ENCODE measurements at regions not wholly inside any gene's neighbourhood (a gene's known extent, or its start where the extent isn't known, plus 50 kb on each side); places are given as distances from the start of the nearest gene placed in this dataset.

DNA sequence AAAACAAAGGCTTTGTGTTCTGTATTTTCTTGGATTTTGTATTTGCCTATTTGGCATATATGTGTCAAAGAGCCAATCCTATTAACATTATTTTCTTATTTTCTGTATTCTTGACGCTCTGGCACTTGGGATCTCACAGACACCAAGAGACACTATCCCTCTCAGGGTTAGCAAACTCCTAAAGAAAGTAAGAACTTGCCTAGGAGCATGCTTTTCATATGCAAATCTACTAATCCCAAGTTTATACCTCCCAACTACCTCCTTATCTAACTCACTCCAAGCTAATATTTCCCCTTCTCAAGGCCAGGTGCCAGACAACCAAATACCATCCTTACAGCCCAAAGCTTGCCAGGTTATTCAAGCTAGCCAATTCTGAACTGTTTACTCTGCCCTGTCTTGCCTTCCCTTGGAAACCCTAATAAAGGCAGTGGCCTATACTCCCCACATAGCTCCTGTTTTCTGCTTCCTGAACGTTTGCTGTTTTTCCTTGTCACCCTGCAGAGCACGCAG, 455.4 kb upstream of the ANO3 start:
- no peak for DNase-seq (ENCODE audit: low read depth)

DNA sequence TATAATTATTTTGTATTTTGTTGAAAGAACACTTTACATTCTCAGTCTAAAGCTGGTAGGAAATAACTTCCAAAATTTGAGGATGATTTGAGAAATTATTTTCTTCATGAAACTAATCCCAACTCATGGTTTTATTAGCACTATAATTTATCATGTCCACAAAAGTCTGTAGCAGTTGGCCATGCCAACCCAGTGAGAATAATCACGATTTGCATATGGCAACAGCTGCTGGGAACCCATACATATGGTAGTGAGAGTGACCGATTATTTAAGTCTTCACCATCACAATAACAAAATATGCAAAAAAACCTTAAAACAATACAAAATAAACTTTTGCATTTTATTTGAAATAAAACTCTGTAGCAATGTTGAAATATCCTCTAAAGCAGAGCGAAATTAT, 445.9 kb upstream of the ANO3 start:
- DNase-seq (ENCODE audit: low read depth), result no peak

DNA sequence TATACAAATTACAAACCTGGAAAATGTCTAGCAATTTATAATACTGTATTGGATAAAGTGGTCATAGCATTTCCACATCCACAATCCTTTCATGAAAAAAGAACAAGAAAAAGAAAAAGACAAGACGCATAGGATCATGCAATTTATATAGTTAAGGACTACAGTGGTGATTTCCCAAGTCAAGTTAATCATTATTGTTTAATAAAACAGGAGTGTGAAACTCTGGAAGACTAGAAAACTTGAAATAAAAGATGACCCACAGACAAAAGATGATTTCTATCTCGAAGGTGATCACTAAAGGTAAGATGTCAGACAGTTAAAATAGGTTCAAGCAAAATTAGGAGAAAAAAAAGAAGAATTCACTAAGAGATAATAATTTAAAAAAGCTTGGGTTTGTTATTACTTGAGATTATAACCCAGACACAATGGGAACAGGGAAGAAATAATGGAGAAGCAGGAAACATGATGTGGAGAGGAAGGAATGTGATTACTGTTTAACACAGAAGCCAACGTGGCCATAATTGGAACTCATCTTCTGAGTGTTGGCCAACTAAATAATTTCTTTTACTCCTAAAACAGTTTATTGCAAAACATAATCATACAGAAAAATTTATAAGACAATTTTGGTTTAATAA, 441.2 kb upstream of the ANO3 start:
- DNase-seq (ENCODE audit: low read depth), result no peak

DNA sequence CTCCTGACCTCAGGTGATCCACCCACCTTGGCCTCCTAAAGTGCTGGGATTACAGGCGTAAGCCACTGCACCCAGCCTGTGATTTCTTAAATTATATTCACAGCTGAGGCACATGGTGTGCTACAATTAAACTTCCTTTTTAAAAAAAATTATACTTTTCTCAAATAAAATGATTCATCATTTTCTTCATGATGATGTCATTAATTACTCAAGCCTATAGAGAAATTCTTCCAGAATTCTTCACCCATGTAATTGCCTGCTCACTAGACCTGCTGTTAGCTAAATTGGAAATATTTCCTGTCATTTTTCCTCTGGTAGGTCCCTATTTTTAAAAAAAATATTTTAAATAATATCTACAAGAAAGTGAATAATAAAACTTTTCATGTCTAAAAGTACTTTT, 440.0 kb upstream of the ANO3 start:
- no peak for DNase-seq (ENCODE audit: low read depth)

DNA sequence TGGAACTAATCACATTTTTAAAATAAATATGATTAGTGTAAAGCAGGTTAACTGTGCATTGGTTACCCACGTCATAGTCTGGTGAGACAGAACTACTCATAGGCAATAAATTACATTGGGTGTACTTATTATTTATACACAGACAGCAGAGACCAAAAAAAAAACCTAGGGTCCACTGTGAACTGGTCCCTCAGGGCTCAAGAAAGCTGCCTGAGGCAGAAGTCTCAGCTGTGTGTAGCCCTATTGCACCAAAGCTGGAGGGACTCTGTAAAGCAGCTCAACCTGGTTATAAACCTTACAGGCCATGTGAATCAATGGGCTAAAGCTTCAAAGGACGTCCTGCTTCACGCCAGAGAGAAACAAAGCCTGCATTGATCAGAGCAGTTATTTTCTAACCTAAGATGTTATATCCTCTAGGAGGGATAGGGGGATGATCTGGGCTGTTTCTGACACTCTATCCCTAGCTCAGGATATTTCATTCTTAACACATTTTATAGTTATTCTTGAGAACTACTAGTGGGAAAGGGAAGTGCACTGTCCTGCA, 432.2 kb upstream of the ANO3 start:
- no peak for DNase-seq (ENCODE audit: low read depth)

DNA sequence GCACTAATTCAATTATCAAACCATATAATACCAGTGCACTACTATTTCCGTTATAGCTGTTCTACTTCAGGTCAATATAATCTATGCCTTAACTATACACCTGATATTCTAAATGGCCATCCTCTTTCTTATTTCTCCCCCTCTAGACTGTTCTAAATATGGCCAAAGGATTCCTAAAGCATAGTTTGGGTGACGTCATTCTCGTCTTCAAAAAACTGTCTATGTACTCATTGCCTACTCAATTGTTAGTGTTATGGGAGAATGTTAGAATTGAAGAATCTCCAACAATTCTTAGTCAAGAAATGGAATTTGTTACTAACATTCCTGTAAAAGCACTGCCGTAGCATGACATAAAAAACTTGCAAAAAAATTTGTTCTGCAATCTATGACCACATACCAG, 431.1 kb upstream of the ANO3 start:
- DNase-seq (ENCODE audit: low read depth), result no peak

DNA sequence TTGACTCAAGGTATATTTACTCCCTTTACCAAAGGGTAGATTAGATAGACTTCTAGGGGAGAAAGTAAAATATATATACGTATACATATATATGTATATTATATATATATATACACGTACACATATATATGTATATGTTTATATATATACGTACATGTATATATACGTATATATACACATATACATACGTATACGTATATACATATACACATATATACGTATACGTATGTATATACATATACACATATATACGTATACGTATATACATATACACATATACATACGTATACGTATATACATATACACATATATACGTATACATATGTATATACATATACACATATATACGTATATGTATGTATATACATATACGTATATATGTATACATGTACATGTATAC, 430.5 kb upstream of the ANO3 start:
- no peak for DNase-seq (ENCODE audit: low read depth)

DNA sequence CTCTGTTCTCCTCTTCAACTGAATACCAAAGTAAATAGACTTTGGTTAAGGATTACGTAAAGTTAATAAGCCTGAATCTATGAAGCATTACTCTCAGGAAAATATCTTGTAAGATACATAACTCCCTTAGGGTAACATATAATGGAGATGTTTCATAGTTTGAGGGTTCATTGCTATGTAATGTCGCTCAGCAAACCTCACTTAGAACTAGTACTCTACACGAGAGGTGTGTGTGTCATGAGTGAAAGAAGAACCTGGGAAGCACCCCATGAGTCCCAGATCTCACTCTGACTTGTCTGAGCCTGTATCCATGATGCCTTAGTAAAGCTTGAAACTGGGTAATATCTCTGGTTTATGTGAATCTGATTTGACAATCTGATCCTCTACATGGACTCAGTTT, 429.5 kb upstream of the ANO3 start:
- no peak for DNase-seq (ENCODE audit: low read depth)

DNA sequence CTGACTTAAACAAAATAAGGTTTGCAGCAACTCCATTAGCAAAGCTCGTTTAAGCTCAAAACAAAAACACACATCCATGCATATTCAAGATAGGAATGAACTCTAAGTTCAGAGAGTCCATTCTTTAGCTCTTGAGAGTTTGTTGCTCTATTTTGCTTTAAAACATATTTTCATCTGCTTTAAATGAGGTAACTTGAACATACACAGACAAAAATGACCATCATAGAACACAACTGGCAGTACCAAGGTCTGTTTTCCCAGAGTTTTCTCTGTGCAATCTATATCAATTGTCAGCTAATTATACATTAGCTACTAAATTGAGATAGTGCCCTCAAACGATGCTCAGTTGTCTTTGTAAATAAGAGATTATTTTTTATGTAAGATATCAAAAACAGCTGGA, 423.2 kb upstream of the ANO3 start:
- no peak for DNase-seq (ENCODE audit: low read depth)

DNA sequence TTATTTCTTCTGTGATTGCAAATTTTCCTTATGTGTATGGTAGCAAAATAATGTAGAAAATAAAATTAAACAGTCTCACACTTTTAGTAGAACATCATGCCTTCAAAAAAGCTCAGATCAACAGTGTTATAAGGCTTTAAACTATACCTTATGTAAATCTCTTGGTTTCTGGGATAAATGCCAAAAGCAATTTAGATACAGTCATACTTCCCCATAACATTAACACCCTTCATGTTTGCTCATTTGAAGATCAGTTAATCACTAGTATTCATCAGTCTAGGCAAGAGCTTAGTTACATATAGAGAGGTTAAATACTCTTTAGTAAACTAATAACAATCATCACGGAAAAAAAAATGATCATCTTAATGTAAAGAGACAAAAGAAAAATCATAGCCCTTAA, 421.8 kb upstream of the ANO3 start:
- DNase-seq (ENCODE audit: low read depth), result no peak

DNA sequence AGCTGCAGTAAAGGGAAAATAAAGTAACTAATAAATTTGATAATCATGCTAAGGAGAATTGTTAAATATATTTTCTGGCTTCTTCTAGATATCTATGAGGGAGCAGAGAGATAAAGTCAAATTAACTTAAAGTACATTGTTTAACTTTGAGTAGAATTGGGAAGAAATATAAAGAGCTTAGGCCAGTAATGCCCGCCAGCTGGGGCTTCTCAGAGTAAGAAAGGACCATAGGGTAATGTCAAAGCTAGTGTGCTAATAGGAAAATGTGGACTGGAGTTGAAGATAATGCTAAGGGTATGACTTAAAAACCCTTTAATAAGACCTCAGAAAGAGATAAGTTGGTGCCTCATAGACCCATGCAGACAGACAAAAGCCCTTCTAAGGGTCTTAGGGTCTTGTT, 411.6 kb upstream of the ANO3 start:
- no peak for DNase-seq (ENCODE audit: low read depth)

DNA sequence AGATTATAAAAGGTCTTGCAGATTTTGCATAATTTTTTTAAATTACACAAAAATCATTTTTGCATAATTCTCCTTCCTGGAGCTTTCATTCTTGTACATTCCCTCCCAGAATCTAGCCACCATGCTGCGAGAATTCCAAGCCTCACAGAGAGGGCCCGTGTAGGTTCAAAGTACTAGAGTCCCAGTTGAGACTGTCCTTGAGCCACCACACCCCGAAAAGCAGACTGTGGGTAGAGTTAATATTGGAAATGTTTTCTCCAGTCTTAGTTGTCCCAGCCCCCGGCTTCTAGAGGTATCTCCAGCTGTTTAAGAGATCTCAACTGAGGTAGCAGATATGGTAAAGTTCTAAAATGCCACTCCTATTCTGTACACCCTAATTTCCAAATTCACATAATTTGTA, 407.3 kb upstream of the ANO3 start:
- DNase-seq (ENCODE audit: low read depth), result no peak

DNA sequence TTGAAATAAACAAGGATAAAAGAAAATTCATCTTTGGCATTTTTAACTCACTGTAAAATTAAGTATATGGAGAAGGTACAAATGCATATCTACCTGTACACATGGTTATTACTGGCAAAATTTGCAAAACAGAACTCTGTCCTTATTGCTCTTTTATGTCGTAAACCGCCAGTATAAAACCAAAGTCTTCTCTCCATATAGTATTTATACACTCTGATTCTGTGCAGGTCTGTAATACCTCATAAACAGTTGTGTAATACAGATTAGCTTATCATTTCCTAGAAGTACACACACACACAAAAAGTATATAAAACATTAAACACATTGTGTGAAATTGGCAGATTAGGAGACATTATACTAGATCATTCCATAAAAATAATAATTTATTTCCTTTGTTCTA, 406.6 kb upstream of the ANO3 start:
- no peak for DNase-seq (ENCODE audit: low read depth)

DNA sequence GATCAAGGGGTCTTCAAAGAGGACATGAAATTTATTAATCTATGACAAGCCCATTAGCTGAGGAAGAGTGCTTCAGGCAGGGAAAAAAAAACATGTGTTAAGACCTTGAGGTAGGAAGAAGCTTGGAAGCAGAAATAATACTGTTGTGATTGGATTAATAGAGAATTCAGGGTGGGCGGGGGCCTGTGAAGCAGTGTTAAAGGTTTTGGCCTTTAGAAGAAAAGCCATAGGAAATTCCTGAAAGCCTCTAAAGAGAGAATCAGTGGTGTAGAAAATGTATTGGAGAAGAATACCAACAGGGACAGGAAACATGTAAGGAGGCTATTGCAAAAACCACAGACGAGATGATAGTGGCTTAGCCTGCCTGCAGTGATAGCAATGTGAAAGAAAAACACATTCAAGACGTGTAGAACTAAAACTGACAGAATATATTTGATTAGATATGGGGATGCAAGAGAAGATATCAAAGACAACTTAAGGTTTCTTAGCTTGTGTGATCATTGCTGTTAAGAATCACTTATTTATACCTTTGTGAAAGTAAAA, 404.4 kb upstream of the ANO3 start:
- DNase-seq (ENCODE audit: low read depth), result no peak

DNA sequence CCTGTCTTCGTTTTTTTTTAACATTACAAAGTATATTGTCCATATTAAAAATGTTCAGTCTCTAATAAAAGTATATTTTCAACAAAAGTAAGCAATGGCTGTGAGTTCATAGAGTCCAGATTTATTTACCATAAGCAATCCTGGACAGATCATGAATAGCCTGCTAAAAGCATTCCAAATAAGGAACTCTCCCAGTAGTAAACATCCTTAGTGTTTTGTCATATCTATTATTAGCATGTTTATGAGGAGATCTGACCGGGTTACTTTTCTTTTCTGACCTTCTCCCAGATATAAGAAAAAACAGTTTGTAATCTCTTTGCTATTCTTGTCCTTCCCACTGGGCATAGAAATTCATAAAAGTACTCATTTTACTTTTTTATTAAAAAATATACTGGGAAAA, 403.9 kb upstream of the ANO3 start:
- no peak for DNase-seq (ENCODE audit: low read depth)

DNA sequence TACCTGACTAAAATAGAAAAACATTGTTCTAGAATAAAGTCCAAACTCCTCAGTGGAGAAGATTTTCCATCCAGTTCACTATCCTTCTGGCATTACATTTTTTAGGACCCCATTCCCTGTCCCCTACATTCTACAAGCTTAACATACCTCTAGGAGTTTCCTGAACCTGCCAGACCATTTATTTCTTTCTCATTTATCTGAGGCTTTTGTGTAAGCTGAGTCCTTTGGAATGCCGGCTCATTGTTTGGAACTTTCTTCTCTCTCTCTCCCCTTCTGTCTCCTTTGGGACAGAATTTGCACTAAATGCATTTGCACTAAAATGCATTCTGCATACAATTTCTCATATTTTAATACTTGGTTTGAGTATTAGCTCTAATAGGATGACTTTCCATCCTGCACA, 393.0 kb upstream of the ANO3 start:
- no peak for DNase-seq (ENCODE audit: low read depth)

DNA sequence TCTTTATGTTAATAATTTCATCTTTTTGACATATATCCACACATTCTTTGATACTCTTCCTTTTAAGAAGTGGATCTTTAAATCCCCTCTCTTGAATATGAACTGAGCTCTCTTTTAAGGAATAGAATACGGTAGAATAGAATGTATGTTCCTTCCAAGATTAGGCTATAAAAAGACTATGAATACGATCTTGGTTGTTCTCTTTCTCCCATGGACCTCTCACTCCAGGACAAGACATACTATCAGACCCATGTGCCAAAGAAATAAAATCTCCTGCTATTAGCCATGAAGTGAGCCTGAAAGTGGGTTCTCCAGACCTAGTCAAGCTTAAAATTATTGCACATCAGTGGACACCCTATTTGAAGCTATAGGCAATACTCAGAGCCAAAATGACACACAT, 392.2 kb upstream of the ANO3 start:
- no peak for DNase-seq (ENCODE audit: low read depth)

DNA sequence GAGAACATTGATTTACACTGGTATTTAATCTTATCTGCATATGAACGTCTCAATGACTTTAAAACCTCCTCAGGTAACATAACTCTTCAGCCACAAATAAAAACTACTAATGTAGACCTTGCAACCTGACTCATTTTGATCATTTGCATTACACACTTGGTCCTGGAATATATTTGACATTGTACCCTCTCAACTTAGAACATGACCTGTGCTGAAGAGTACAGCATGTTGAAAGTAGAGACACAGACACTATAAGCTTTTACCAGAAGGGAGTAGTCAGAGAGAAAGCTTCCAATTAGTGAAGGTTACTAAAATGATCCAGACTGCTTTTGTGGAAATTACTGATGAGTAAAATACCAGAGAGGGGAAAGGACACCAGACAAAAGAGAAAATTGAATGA, 390.6 kb upstream of the ANO3 start:
- DNase-seq (ENCODE audit: low read depth), result no peak

DNA sequence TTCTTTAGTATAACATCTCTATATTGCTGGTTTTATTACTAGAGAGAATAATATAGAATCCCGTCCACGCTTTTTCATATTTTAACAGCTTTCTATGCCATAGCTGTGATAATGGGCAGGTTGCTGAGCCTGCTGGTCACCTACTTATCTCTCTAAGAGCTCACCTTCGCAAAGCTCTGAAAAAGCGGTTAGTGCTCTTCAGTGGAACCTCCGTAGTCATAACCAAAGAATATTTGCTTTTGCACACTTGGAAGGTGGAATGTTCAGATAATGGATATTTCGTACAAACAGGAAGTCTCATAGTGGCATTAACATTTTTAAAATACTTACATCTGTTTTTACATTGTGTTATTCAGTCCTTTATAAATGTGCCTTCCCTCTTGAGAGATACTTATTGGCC, 388.9 kb upstream of the ANO3 start:
- no peak for DNase-seq (ENCODE audit: low read depth)

DNA sequence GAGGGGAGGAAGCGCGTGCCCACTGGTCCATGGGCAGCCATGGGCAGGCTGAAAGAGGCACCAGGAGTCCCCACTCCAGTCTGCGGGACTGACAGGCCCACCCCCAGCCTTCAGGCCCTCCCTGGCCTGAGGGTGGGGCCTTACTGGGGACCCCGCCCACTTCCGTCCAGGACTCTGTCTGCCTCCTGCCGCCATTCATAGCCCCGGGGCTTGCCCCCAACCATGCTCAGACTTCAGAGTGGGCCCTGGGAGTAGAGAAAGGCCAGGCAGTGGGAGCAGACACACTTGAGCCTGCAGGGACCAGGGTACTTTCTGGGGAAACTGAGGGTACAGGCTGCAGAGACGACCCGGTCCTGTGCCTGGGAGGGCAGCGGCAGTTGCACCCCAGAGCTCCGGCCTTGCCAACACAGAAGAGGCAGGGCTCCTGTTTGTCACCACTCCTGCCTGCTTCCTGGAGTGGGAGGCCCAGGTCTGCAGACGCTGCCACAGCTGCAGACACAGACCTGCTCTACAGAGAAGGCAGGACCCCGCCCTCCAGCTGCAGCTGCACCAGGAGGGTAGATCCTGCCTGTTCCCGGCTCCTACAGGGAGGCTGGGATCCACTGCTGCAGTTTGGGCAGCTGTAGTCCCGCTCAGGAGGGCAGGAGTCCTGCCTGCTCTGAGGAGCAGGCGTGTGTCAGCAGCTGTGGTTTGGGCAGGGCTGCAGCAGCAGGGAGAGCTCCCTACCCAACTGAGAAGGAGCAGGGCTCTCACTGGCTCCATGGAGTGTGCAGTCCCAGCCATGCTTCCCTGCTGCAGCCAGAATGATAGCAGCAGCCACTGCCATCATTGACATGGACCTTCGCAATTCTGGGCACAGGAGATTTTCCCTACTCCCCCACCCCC, 387.9 kb upstream of the ANO3 start:
- no peak for DNase-seq (ENCODE audit: low read depth)

DNA sequence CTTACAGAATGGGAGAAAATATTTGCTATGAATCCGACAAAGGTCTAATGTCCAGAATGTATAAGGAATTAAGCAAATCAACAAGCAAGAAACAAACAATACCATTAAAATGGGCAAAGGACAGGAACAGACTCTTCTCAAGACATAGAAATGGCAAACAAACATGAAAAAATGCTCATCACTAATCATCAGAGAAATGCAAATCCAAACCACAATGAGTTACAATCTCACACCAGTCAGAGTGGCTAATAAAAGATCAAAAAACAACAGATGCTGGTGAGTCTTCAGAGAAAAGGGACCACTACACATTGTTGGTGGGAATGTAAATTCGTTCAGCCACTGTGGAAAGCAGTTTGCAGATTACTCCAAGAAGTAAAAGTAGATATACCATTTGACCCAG, 382.0 kb upstream of the ANO3 start:
- DNase-seq (ENCODE audit: low read depth), result no peak

DNA sequence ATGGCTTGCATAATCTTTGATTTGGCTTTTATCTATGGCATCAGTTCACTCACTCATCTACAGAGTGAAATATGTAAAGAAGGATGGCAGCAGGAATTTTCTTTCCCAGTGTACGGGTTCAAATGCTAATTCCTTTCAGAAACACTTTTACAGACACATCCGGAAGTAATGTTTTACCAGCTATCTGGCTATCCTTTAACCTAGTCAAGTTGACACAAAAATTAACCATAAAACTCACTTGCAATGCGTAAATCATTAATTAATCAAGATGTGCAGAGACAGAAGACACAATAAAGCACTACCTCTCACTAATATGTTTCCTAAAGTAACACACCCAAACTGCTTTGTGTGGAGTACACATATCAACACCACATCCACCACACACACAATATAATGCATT, 378.9 kb upstream of the ANO3 start:
- no peak for DNase-seq (ENCODE audit: low read depth)

DNA sequence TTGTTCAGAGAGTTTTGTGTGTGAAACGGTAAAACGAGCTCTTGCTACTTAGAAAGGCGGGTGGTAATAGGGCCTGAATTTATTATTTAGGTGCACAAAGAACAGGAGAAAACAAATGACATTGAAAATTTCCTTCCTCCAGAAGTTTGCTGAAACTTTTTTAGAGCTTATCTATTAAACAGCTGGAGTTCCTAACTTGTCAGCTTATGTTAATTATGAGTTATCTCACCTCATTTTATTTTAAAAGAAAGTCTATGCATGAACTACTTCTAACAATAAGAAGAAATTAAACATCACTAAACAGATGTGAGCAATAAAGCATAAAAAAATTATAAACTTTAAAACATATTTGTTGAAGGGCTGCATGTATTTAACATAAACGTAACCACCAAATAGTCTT, 373.9 kb upstream of the ANO3 start:
- DNase-seq (ENCODE audit: low read depth), result no peak
